GM21447 (cell line): ENCODE measurements at regions not wholly inside any gene's neighbourhood (a gene's known extent, or its start where the extent isn't known, plus 50 kb on each side); places are given as distances from the start of the nearest gene placed in this dataset.

Experiments
- ATAC-seq: cut with Tn5 transposase; IDR thresholded peaks from one replicate; pipeline ENCODE4 v1.9.1; 2021; ENCODE audit not compliant: unreplicated experiment

- no peak for ATAC-seq
Observed at GRCh38 chr2:215607766-215608165, 171.9 kb upstream of the FN1 start.

- no peak for ATAC-seq
Observed at GRCh38 chr2:215606219-215606618, 170.4 kb upstream of the FN1 start.

GRCh38 chr2:215605214-215605613, 169.3 kb upstream of the FN1 start:
- no peak for ATAC-seq

- ATAC-seq, result no peak
Observed at GRCh38 chr2:215604606-215605005, 168.7 kb upstream of the FN1 start.

- ATAC-seq, result no peak
Observed at GRCh38 chr2:215603440-215603839, 167.6 kb upstream of the FN1 start.

GRCh38 chr2:215602997-215603396, 167.1 kb upstream of the FN1 start:
- no peak for ATAC-seq

- ATAC-seq, result no peak
Observed at GRCh38 chr2:215601990-215602721, 166.3 kb upstream of the FN1 start.

- no peak for ATAC-seq
Observed at GRCh38 chr2:215601526-215601925, 165.7 kb upstream of the FN1 start.

- no peak for ATAC-seq
Observed at GRCh38 chr2:215598376-215598975, 162.6 kb upstream of the FN1 start.

- ATAC-seq, result no peak
Observed at GRCh38 chr2:215597577-215597976, 161.7 kb upstream of the FN1 start.

GRCh38 chr2:215594766-215595165, 158.9 kb upstream of the FN1 start:
- no peak for ATAC-seq

GRCh38 chr2:215590010-215590745, 154.3 kb upstream of the FN1 start:
- no peak for ATAC-seq

- no peak for ATAC-seq
Observed at GRCh38 chr2:215583881-215584280, 148.0 kb upstream of the FN1 start.

GRCh38 chr2:215579809-215580208, 143.9 kb upstream of the FN1 start:
- no peak for ATAC-seq

GRCh38 chr2:215577356-215577755, 141.5 kb upstream of the FN1 start:
- no peak for ATAC-seq

- ATAC-seq, result no peak
Observed at GRCh38 chr2:215576572-215576971, 140.7 kb upstream of the FN1 start.

GRCh38 chr2:215573496-215573895, 137.6 kb upstream of the FN1 start:
- ATAC-seq, result no peak

- ATAC-seq, result no peak
Observed at GRCh38 chr2:215572341-215572848, 136.5 kb upstream of the FN1 start.

- ATAC-seq, result no peak
Observed at GRCh38 chr2:215571689-215572088, 135.8 kb upstream of the FN1 start.

GRCh38 chr2:215567504-215567903, 131.6 kb upstream of the FN1 start:
- ATAC-seq, result peak; percentile 68

- ATAC-seq, result no peak
Observed at GRCh38 chr2:215565897-215566296, 130.0 kb upstream of the FN1 start.

- ATAC-seq, result no peak
Observed at GRCh38 chr2:215557701-215558100, 121.8 kb upstream of the FN1 start.
